Spinal cord (tissue), 9 donors: ENCODE measurements at regions not wholly inside any gene's neighbourhood (a gene's known extent, or its start where the extent isn't known, plus 50 kb on each side); places are given as distances from the start of the nearest gene placed in this dataset.
"Not testable (repeated sequence)": the region's sequence is repeated elsewhere in the genome, so short reads cannot be mapped to it uniquely, and the experiment has no call there.

Source experiments
- DNase-seq, 6 donors: peaks; one replicate each; pipeline versions ENCODE4 v3.0.0 to v3.0.0-alpha.2; 2013 to 2015; ENCODE audit warnings: low spot score in 6 of 6, low read depth in 4 of 6
- H3K27ac ChIP-seq: one replicate; pipeline ENCODE4 v1.5.1; 2013; ENCODE audit warnings: low read depth, low read length, control low read depth
- H3K27me3 ChIP-seq: one replicate; pipeline ENCODE4 v1.6.1; 2013; ENCODE audit warnings: low read length; ENCODE audit not compliant: control insufficient read depth, insufficient read depth
- H3K36me3 ChIP-seq: one replicate; pipeline ENCODE4 v1.6.1; 2013; ENCODE audit warnings: low read length; ENCODE audit not compliant: control insufficient read depth, insufficient read depth
- H3K4me1 ChIP-seq: one replicate; pipeline ENCODE4 v1.6.1; 2013; ENCODE audit warnings: low read length; ENCODE audit not compliant: control insufficient read depth, insufficient read depth
- H3K4me3 ChIP-seq: one replicate; pipeline ENCODE4 v1.5.1; 2013; ENCODE audit warnings: low read depth, low read length, control low read depth
- H3K9me3 ChIP-seq: one replicate; pipeline ENCODE4 v1.6.1; 2013; ENCODE audit warnings: low read length; ENCODE audit not compliant: control insufficient read depth, insufficient read depth
- WGBS: methylation state at CpG from one replicate; pipeline ENCODE4 v1.1.5; 2013; ENCODE audit warnings: missing lambda C conversion rate; ENCODE audit not compliant: insufficient coverage; 5-methylcytosine and 5-hydroxymethylcytosine counted together
- donor health status: healthy.

DNA sequence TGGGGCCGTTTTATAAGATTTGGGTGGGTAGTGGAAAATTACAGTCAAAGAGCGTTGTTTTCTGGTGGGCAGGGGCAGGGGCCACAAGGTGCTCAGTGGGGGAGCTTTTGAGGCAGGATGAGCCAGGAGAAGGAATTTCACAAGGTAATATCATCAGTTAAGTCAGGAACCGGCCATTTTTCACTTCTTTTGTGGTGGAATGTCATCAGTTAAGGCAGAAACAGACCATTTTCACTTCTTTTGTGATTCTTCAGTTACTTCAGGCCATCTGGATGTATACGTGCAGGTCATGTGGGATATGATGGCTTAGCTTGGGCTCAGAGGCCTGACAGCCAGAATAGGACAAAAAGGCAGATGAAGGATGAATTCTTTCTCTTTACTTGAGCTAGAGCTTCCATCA is 477.3 kb upstream of the NUDT12 start:
- H3K4me1 ChIP-seq, DNase-seq, H3K36me3 ChIP-seq, H3K9me3 ChIP-seq, H3K27me3 ChIP-seq, H3K4me3 ChIP-seq, H3K27ac ChIP-seq: not testable (repeated sequence)
- WGBS: 89% methylated on average over 3 of the region's 4 CpGs

DNA sequence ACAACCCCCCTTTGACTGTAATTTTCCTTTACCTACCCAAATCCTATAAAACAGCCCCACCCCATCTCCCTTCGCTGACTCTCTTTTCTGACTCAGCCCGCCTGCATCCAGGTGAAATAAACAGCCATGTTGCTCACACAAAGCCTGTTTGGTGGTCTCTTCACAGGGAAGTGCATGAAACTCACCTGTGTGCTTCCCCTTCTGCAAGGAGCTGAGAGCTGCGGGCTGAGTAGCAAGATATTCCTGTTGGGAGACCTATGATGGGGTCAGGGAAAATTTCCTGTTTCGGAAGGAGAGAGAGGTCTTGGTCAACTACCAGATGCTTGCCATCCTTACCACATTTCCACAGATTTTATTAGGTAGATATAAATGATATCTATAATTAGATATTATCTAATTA is 474.5 kb upstream of the NUDT12 start:
- H3K9me3 ChIP-seq, H3K4me1 ChIP-seq, H3K27ac ChIP-seq, H3K27me3 ChIP-seq, DNase-seq, H3K4me3 ChIP-seq, H3K36me3 ChIP-seq: not testable (repeated sequence)
- 100% methylated on average over 1 of the region's 4 CpGs for WGBS

DNA sequence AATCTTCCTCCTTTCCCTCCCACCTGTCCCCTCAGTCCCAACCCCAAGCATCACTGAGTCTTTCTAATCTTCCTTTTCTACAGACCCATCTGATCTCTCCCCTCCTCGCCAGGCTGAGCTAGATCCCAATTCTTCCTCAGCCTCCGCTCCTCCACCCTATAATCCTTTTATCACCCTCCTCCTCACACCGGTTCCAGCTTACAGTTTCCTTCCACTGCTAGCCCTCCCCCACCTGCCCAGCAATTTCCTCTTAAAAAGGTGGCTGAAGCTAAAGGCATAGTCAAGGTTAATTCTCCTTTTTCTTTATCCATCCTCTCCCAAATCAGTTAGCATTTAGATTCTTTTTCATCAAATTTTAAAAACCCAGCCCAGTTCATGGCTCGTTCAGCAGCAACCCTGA is 470.6 kb upstream of the NUDT12 start:
- H3K36me3 ChIP-seq, H3K9me3 ChIP-seq, H3K27me3 ChIP-seq, H3K4me3 ChIP-seq, H3K27ac ChIP-seq, DNase-seq, H3K4me1 ChIP-seq: not testable (repeated sequence)
- WGBS: 68% methylated on average over 3 of the region's 4 CpGs

DNA sequence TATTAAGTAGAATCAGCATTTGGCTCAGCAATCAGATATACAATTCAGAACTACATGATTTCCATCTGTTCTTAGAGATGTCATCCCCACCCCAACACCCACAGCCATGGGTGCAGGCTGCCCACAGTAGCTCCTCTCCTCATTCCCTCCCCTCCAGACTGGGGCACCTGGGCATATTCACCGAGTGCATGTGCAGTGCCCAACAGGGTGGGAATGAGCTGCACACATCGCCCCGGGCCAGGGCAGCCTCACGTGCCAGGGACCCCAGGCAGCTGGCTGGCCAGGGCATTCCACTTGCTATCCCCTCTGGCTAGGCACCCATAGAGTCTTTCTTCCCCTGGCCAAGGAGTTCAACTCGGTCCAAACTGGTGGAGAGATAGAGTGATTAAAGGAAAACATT is 461.9 kb upstream of the NUDT12 start:
- Histone ChIP-seq H3K27me3 (no peaks in the 10 kb centered on the region), H3K9me3 (peaks cover 1% of the 10 kb centered on the region), H3K4me3 (no peak overlapping the region), H3K27ac (no peak overlapping the region), H3K36me3 (no peaks in the 10 kb centered on the region), H3K4me1 (no peaks in the 10 kb centered on the region)
- WGBS: 81% methylated on average over 4 of the region's 5 CpGs
- no peak for DNase-seq

DNA sequence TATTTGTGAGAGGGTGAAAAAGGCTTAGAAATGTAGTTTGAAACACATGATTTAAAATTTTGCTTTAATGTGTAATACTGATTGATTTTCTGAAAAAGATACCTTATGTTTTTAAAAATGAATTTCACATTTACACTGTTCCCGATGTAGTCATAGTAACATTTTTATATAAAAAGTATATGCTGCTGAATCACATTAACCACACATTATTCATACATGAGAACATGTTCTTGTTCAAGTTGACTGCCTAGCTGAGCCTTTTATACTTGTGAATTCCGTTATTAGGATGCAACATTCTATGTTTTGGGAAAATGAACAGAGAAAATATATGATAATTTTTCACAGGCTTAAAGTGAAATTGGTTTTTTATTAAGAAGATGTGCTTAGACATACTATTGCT is 461.1 kb upstream of the NUDT12 start:
- H3K36me3 ChIP-seq: no peaks in the 10 kb centered on the region

DNA sequence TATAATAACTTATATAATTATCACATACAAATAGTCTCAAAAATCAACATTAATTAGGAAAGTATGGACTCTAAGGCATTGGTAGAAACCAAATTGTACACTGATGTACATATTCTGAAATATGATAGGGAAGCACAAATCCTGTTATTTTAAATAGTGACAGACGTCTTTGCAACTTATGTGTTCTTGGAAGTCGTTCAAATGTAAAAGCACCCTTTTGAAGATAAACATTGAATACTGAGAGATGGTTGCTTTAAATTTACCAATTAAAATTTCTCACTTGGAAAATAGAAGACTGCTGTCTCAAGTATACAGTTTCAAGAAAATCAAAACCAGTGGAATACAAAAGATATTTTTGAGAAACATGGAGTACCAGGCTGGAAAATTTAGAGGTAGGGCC is 457.4 kb upstream of the NUDT12 start:
- no CpG with 5 or more reads among the region's 2 CpGs for WGBS
- Histone ChIP-seq H3K36me3 (no peaks in the 10 kb centered on the region), H3K9me3 (no peaks in the 10 kb centered on the region), H3K4me3 (no peak overlapping the region), H3K4me1 (no peaks in the 10 kb centered on the region), H3K27me3 (no peaks in the 10 kb centered on the region), H3K27ac (no peak overlapping the region)
- DNase-seq: peak in 1 of 6 donors; percentile 82

More for the DNA sequence above, 461.1 kb upstream of the NUDT12 start:
- 83% methylated on average over 1 of the region's 2 CpGs for WGBS
- H3K27ac ChIP-seq: no peak overlapping the region
- no peak overlapping the region for H3K4me3 ChIP-seq
- H3K4me1 ChIP-seq: no peaks in the 10 kb centered on the region
- peaks cover 1% of the 10 kb centered on the region for H3K9me3 ChIP-seq
- no peaks in the 10 kb centered on the region for H3K27me3 ChIP-seq
- peak in 1 of 6 donors; percentile 44 for DNase-seq

DNA sequence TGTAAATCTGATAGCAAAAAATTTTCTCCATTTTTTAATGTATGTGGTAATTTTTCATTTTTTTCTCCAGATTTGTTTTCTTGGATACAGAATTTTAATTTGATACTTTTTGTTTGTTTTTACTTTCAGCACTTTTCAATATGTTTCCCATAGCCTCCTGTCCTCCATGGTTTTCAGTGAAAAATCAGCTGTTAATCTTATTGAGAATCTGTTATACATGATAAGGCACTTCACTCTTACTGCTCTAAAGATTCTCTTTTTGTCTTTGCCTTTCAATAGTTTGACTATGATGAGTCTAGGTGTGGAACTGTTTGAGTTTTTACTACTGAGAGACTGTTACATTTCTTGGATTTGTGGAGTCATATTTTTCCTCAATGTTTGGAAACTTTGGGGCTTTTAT is 455.7 kb upstream of the NUDT12 start:
- H3K27ac ChIP-seq: no peak overlapping the region
- H3K4me3 ChIP-seq: no peak overlapping the region
- H3K27me3 ChIP-seq: no peaks in the 10 kb centered on the region
- H3K9me3 ChIP-seq: no peaks in the 10 kb centered on the region
- no peaks in the 10 kb centered on the region for H3K4me1 ChIP-seq
- DNase-seq: no peak
- H3K36me3 ChIP-seq: no peaks in the 10 kb centered on the region

DNA sequence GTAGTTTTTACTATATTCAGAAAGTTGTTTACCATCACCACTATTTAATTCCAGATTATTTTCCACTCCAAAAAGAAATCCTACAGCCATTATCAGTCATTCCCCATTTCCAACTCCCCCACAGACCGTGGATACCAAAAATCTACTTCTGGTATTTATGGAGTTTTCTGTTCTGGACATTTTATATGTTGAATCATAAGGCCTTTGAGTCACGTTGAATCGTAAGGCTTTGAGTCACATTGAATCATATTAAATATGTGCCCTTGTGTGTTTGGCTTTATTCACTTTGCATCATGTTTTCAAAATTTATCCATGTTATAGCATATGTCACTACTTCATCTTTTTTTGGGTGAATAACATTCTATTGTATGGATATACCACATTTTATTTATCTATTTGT is 454.1 kb upstream of the NUDT12 start:
- Histone ChIP-seq H3K9me3 (no peaks in the 10 kb centered on the region), H3K27ac (no peak overlapping the region)
- DNase-seq: no peak

DNA sequence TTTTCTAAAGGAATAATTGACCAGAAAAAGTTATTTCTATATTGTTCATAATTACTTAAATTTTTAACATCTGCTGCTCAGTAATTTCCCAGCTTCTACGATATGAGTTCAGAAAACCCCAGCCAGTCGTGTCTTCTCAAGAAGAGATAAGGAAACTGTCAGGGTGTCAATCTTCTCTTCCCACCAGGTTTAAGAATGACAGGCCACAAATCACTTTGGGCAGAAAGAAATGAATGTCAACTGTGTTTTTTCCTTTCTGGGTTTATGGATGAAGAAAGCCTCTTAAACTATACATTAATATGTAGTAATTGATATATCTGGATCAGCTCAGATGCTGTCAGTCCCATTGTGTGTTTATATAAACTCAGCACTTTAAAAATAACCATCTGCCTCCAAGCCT is 453.2 kb upstream of the NUDT12 start:
- WGBS: no CpG with 5 or more reads among the region's 2 CpGs
- H3K27me3 ChIP-seq: no peaks in the 10 kb centered on the region
- H3K4me3 ChIP-seq: no peak overlapping the region
- no peaks in the 10 kb centered on the region for H3K4me1 ChIP-seq
- no peaks in the 10 kb centered on the region for H3K9me3 ChIP-seq
- no peaks in the 10 kb centered on the region for H3K36me3 ChIP-seq
- DNase-seq: no peak
- no peak overlapping the region for H3K27ac ChIP-seq

More for the DNA sequence above, 454.1 kb upstream of the NUDT12 start:
- no CpG with 5 or more reads among the region's 3 CpGs for WGBS
- Histone ChIP-seq H3K4me1 (no peaks in the 10 kb centered on the region), H3K36me3 (no peaks in the 10 kb centered on the region), H3K27me3 (no peaks in the 10 kb centered on the region), H3K4me3 (no peak overlapping the region)

DNA sequence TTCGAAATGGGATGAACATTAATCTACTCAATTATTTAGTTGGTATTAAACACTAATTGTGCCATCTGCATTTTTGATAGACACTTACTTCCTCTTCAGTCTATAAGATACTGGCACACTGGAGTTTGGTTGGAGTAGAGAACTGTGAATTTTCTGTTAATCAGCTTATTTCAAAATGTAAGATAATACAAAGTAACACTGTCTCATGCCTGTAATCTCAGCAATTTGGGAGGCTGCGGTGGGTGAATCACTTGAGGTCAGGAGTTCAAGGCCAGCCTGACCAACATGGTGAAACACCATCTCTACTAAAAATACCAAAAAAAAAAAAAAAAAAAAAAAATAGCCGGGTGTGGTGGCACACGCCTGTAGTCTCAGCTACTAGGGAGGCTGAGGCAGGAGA is 440.2 kb upstream of the NUDT12 start:
- WGBS: no CpG with 5 or more reads among the region's 4 CpGs
- H3K36me3 ChIP-seq: not testable (repeated sequence)

More for the DNA sequence above, 440.2 kb upstream of the NUDT12 start:
- H3K4me3 ChIP-seq, H3K9me3 ChIP-seq, H3K27ac ChIP-seq, H3K27me3 ChIP-seq, H3K4me1 ChIP-seq, DNase-seq: not testable (repeated sequence)
